HG03095 (cell line): ENCODE measurements at regions not wholly inside any gene's neighbourhood (a gene's known extent, or its start where the extent isn't known, plus 50 kb on each side); places are given as distances from the start of the nearest gene placed in this dataset.

Experiments used
- ATAC-seq: cut with Tn5 transposase; IDR thresholded peaks from one replicate; pipeline ENCODE4 v1.9.1; 2021; ENCODE audit warnings: moderate library complexity; ENCODE audit not compliant: unreplicated experiment

DNA sequence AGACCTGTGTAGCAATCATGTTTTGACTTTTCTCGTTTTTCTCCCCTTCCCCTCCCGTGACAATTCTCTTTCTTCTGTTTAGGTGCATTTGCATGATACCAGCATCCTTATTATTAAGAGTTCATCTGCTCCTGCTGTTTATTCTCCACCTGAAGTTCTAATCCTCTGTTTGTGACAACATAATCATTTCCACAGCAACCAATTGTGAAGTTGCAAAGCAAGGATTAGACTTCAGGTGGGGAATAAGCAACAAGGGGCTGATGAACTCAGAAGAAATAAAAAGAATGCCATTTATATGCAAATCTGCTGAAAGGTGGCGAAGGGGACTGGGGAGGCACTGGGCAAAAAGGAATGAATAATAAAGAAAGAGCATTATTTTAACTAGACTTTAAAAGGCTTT, 124.8 kb upstream of the LINC00305 start:
- no peak for ATAC-seq

DNA sequence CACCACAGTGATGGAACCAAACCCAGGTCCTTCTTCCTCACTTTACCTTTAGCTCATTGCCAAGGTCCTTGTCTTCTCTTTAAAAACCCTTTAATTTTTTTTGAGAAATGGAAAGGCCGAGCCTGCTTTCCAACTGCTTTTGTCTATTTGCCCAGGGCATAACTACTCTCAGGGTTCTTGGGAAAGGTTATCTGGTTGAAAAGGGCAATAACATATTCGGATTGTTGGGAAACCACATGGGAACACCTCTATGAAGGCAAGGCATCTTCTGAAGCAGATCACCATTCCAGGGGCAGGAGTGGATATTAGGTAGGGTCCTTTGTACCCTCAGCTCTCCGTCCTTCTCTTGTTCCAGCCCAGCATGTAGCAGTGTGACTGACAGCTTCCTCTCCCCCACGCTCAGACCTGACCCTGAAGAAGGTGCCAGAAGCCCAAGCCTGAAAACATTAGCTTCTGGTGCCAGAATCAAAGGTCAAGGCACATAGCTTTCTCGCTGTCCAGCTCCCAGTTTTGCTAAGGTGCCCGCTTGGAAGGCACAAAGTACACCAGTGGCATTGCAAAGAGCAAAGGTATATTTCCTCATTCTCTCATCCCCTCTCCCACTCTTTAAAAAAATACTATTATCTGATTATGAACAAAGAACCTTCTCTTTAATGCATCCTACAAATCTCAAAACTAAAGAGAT, 123.2 kb upstream of the LINC00305 start:
- ATAC-seq = no peak

DNA sequence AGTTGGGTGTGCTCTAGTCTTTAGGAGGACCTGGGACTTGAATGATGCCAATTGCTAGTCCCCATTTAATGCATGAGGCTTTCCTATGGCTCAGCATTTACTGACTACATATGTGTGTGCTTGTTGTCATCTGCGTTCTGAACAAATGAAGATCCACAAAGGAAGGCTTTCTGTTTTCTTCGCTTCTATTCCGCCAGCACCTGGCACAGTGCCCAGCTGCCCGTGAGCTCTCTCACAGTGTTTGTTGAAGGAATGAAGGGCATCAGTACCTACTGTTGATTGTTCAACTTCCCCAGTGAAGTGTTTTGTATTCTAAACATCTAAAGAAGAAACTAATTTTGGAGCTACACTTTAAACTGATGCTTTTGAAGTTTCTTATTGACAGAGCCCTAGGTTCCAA, 122.4 kb upstream of the LINC00305 start:
- no peak for ATAC-seq

DNA sequence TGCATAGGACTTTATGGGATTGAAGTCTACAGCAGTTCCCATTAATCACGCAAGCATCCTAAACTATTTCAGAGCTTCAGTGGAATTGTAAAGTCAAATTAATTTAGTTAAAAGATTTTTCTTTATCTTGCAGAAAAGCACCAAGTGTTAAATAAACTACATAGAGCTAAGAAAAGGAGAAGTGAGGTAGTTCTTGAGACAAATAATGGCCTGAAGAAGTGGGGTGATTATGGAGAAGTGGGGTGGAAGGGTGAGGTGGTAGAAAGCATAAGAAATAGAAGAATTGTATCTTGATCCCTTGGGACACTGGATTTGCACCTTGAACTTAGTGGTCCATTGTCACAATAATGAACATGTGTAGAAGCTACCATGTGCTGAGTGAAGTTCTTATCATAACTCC, 121.7 kb upstream of the LINC00305 start:
- no peak for ATAC-seq

DNA sequence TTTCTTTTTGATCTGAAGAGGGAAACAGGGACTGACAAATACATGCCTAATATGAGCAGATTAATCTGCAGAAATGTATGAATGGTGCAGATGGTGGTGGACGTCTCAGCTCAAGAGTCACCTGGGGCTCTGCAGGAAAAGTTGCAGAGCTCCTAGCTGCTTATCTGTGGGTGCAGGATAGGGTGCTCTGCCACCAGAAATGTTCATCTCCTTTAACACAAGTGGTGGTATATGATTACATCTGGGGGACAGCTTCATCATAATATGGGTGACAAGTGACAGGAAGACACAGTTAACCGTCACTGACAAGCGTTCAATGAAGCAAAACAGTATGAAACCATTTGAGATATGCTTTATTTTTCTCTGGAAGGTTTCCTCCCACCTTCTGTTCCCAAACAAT, 121.2 kb upstream of the LINC00305 start:
- no peak for ATAC-seq

DNA sequence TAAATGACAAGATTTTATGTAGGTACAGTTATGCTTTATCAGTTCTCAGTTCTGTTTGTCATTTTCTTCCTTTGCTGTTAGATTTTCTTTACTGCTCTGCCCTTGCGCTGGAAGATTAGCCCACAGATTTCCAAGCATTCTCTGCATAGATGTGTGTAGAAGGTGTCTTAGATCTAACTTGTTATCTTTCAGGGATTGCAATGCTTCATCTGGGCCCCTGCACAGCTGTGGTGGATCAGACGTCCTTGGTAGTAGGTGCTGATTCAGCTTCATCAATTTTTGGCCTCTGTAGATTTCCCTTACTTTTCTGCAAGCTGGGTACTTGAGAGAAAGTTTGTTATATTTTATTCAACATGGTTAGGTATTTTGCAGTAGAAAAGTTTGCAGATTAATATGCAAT, 115.3 kb upstream of the LINC00305 start:
- no peak for ATAC-seq

DNA sequence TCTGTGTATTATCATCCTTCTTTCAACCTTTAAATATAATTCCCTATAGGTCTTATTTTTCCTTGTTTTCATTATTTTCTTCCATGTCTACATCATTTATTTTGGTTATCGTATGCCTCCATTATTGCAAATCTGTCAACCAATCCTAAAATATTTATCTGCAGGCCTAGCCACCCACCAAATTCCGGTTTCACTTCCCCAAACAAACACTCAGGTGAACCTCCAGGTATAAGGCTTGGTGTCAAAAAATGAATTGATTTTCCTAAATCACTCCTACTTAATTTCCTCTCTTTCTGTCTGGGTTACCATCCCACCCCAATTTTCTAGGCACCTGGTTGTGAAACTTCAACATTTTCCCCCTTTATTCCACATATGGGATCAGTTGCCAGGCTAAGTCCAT, 111.9 kb upstream of the LINC00305 start:
- ATAC-seq = no peak

DNA sequence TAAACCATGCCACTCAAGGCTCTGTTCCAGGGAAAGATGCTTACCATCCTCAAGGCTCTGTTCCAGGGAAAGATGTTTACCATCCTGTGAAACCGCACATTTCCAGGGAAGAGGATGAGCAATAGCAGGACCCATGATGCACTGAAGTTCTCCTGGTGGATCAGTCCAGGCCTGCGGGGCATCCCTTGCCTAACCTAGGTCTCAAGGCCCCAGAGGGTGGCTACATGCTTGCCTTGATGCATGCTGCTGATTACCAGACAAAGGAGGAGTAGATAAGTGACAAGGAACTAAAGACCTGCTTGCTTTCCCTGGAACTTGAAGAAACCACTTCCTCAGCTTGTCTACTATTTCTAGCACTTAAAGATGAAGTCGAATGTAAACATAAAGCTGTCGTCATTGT, 111.0 kb upstream of the LINC00305 start:
- no peak for ATAC-seq

DNA sequence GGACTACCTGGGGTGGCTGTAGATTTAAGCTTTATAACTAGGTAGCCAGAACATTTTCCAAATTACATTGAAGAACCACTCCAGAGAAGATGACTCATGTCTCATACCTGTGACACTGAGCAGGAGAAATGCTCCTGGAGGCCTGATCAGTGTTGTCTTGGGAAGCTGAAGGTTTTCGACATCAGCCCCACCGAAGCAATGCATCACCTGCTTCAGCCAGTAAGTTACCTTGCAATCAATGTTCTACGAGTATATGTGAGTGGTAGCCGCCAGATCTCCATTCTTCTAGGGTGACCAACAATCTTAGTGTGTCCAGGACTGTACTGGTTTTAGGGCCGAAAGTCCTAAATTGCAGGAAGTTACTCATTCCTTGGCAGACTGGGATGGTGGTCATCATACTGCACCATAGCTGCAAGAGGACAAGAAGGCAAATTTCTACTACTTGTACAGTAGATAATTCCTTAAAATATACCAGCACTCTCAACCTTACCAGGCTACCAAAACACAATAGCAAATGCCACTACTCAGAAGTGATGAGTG, 109.3 kb upstream of the LINC00305 start:
- ATAC-seq = no peak

DNA sequence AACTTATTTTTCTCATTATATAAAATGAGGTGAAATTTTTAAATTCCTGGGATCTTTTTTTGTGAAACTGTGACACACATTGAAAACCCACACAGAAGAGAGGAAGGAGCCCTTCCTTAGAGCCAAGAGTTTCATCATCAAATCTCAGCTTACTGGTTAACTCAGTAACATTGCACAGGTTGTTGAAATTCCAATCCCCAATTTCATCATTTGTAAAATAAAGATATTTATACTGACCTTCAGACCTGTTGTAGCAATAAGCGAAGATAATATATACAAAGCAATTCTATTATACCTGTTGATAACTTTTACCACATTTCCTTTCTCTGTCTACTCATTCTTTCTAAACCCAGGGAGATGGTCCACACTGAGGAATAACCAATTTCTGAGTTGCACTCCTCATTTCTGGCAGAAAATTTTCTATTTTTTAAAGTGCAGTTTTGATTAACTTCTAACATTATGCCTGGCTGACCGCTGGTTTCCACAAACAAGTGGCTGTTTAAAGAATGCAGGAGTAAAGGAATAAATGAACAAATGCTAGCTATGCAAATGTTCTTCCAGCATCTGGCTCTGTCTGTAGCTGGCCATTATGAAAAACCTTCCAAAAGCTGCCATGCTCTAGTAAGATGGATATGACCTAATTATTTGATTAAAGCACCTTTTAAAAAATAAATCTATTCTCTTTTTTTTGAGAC, 105.7 kb upstream of the LINC00305 start:
- no peak for ATAC-seq

DNA sequence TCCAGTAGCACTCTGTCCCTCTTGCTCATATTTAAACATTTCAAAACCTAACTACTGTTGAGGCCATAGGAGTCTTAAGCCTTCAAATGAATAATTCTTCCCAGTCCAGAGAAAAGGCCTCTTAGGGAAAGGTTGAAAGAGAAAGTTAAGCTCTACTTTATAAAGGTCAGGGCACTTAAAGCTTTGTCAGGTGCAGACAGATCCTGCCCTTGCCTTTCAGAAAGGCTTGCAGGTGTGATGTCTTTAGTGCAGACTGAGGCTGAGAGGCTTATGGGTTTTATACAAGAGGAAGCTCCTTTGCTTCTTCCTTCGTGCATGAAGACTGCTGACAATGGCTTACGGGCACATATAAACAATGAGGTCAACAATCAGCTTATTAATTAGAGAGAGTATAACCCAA, 105.0 kb upstream of the LINC00305 start:
- ATAC-seq = no peak

DNA sequence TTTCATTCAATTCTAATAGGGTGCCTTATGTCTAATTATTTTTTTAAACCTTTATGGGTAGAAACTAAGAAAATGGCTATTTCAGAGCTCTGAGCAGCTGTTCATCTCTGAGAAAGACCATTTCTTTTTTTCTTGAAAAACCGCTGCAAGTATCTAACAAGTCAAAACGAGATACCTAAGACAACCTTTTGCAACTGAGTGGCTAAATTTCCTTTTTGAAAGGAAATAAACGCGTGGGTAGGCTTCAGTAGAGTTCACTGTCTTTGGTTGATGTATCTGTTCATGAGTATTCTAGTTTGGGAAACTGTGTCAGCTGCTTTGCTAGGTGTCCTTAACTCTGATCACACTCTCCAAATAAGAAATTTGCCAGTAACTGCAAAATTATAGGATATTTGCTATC, 104.3 kb upstream of the LINC00305 start:
- no peak for ATAC-seq

DNA sequence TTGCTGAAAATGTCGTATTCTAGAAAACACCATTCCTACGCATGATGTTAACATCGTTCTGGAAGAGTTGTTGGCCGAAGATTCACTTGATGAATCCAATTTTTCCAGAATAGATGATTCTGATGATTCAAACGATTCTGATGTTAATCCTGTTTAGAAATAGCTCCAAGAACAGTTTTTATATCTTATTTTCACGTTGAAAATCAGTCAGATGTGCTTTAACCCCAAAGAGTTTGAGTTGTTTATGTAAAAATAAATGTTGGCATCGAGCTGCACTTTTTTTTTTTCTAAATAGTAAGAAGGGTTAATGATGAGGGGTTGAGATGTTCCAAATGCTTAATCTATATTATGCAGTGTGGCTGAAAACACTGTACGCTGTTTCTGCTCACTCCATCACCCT, 99.9 kb upstream of the LINC00305 start:
- ATAC-seq = no peak

DNA sequence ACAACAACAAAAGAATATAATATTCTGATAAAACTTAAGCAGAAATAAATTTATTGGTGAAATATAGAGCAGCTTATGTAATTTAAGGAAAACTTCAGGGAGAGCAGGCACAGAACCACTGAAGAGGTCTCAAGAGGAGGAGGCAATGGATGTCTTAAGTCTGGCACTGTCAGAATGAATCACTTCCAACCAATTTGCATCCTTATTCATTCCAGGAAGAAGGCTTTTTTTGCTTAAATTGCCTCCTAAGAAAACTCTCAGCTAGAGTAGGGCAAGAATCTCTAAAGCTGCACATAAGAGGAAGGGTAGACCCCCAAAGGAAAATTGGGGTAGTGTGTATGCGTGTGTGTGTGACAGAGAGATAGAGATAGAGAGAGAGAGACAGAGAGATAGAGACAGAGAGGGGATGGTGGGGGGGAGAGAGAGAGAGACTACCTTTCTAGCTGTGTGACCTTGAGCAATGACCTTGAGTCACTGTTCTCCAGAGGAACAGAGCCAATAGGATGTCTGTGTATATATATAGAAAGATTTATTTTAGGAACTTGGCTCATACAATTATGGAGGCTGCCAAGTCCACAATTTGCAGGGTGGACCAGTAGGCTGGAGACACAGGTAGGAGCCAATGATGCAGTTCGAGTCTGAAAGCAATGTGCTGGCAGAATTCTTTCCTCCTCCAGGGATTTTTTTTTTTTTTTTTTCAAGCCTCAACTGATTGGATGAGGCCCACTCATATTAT, 96.4 kb upstream of the LINC00305 start:
- ATAC-seq = no peak

DNA sequence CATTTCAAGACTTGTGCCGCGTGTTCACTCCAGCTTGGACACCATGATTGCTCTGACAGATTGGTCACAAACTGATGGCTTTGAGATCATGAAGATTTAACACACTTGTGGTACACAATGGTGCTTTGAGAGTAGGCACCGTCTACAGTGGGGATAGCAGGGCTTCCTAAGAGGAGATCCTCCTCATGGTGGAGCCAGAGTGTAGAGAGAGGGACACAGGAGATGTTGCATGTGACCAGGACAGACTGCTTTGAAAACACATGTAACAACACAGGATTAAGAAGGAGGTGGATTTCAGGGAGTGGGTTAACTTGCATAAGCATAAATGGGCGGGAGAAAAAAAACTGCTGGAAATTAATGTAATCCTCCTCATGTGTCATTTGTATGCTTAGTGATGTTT, 95.7 kb upstream of the LINC00305 start:
- no peak for ATAC-seq

DNA sequence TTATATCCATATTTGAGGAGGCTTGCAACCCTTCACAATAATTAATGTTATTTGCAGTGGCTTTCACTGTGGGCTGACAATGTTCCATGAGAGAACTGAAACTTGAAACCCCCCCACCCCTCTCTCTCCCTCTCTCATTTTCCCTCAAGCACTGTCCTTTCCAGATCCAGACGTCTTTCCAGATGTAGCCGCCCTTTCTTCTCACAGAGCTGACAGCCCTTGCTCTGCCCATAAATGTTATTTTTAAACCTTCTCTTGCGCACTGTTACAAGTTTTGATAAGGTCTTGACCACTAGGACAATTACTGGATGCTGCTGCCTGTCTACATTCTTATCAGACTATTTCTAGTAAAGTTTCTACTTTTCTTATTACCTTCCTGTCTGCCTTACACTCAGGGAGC, 91.4 kb upstream of the LINC00305 start:
- ATAC-seq = no peak

DNA sequence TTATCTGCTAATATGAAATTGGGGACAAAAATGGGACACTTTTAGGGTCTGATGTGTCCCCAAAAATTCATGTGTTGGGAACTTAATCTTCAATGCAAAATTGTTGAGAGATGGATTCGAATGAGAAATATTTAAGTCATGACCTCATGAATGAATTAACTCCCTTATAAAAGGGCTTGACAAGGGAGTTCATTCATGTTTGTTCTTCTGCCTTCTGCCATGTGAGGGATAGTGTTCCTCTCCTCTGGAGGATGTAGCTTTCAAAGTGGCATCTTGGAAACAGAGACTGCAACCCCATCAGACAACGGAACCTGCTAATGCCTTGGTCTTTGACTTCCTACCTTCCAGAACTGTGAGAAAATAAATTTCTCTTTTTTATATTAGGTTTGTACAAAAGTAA, 89.2 kb upstream of the LINC00305 start:
- ATAC-seq = no peak

DNA sequence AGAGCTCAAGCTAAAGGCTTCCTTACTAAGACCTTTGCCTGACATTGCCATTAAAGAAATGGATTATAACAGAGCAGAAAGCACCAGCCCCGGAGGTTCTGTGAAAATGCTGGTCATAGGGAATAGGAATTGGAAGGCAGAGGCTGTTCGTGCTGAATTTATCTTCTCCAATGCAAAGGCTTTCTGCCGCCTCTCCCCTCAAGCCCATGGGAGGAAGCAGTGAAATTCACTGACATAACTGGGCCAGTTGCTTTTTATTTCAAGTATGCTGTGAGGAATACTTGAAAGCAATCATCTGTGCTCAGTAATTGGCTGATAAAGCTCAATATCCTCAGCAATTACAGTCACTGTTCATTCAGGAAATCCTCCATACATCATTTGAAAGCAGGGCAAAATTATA, 85.4 kb upstream of the LINC00305 start:
- no peak for ATAC-seq

DNA sequence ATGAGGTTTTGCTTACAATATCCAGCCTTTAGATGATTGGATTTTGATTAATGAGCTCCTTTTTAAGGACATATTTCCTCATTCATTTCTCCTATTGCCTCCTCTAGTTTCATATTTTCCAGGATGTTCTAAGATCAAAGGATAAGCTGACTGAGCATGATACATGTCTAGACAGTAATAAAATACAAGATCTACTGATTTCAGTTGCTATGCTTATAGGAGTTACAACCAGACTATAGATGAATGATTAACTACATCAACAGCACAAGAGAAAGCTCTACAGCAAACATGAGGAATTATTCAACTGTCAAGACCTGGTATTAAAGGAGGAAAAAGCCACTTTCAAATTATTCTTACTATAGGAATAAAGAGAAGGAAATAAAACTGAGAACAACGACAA, 85.0 kb upstream of the LINC00305 start:
- no peak for ATAC-seq

DNA sequence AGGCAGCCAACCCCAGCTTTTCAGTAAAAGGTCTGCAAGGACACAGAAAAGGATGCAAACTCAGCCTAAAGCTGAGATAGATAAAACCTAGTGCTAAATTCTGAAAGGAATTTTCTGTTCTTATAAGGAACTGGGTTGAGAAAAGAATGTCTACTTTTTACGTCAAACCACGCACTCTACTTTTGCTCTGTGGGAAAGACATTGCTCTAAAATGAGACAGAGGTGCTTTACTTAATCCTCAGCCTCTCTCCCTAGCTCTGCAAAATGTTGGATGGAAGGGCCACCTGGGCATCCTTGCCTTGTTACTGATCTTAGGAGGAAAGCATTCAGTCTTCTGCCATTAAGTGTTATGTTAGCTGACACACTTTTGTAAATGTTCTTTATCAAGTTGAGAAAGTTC, 72.1 kb upstream of the LINC00305 start:
- ATAC-seq = no peak

DNA sequence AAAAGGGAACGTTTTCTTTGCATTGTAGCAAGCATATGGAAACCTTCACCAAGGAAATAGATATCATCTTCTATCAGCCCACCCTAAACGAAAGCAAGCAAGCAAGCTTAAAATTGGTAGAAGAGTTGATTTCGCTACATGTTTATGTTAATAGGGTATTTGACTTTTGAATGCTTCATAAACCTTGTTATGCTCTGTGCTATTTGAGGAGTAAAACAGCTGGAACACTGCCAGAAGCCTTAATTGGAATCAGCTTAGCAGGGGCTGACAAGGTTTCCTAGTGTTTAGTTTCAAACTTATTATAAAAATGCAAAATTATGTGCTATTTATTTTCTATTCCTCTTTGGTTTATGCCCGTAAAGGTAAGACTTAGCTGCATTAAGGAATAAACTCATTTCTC, 70.6 kb upstream of the LINC00305 start:
- no peak for ATAC-seq

DNA sequence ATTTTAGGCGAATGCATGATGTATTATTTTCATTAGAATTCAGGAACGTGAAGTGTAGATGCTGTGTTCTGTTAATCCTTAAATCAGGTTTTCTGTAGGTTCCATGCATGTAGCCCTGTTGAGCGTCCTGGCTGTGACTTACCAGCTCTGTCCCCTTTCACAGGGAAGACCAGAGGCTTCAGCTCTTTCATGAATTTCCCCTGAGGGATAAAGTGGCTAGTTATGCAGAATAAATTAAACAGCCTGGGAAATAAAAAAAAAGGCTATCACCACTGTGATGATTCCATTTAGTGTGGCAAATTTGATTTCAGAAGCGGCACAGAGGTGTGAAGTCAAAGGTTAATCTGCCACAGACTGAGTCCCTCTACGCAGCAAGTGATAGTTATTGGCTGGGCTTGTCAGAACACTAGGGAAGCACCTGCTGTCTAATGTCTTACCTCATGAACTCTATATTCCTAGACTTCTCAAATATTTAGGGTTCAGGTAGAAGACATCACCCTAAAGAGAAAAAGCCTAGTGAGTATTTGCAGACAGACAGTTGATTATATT, 61.6 kb upstream of the LINC00305 start:
- no peak for ATAC-seq
